GM18873 (cell line): ENCODE measurements at regions not wholly inside any gene's neighbourhood (a gene's known extent, or its start where the extent isn't known, plus 50 kb on each side); places are given as distances from the start of the nearest gene placed in this dataset.

Source experiments
- ATAC-seq: cut with Tn5 transposase; IDR thresholded peaks from one replicate; pipeline ENCODE4 v1.9.1; 2021; ENCODE audit warnings: mild to moderate bottlenecking, moderate library complexity, moderate number of reproducible peaks; ENCODE audit not compliant: unreplicated experiment, low FRiP score

DNA sequence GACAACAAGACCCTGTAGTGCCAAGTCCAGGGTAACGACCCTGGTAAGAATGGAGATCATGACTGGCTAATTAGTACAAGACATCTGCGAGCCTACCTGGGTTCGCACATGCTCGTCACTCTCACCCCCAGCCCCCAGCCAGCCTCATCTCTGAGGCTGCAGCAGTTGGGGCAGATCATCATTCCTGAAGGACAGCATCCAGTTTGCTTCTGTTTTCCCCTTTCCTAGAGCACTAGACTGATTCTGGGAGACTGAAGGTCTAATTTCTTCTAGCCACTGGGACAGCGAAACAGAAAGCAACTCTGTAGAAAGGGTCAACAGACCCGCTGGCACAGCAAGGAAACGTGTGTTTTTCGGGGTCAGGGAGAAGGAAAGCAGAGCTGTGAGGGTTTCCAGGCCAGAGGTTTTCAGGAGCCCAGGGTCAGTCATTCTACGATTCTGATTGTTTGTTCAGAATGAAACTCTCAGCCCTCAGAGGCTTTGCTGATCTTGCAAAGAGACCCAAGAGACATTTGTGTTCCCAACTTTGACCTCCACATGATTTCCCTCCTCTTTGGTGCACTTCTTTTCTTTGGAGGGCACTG is 343.1 kb upstream of the NOCT start:
- ATAC-seq, result no peak

DNA sequence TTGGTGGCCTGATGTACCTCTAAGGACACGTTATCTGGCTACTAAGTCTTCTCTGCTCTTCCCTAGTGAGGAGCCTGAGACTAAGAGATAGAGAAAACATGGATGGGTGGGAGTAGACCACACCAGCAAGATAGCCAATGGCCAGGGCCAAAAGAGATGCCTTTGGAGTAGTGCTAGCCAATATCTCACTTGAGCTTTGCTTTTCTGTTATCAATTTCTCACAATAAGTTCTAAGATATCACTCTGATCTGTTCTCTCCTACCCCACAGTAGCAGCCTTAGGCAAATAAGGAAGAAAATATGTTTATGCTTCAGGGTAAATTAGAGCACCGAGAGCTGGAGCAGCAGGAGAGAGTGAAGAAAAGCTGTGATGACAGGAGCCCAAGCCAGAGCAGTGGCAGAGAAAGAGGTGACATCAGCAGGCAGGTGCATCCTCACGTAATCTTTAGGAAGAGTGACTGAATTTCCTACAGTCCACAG is 343.9 kb upstream of the NOCT start:
- ATAC-seq, result no peak

DNA sequence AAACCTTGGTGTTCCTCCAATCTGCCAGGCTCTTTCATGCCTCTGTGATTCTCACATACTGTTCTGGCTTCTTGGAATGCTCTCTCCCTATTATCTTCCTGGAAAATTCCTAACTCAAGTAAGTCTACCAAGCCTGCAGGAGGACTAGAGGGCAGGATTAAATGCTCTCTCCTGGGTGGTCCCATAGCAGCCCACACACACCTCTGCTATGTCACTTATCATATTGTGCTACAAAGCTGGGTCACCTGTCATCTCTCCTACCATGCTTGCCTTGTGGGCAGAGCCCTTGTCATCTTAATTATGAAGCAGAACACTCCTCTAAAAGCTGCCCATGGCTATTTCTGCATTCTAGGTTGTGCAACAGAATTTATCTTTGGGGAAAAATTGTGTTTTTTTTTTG is 344.5 kb upstream of the NOCT start:
- no peak for ATAC-seq

- ATAC-seq, result no peak
Measured at GRCh38 chr4:138670681-138671080, 344.9 kb upstream of the NOCT start.

DNA sequence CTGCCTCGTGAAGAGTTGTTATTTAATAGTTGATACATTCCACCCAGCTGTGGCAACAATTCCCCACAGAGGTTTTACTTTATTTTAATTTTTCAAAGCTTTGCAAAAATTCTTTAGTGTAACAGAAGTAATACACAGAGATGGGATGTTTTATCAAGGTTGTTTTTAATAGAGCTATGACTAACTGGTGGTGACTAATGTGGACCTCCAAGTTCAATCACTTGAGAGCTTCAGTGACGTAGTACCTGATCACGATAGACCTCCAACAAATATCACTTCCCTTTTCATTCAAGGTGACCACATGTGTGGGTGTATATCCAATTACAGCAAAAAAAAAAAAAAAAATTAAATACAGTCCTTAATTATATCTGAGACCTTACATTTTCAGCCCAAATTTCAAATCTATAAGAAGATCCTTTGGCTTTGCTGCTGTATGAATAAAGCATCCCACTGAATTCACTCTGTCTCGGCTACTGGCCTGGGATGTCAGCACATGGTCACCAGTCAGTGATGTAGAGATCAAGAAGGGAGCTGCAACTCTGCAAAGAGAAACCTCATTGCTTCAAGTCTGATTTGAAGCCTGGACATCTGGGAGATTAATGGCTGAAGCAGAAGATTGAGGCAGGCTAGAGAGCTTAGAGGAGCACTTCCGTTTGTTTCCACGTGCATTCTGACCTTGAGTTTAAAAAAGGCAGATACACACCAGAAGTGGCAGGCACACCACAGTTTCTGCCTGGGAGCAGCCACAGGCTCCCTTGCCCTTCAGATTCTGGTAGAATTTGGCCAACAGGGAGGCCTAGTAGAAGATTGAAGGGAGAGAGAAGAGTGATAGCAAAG is 345.9 kb upstream of the NOCT start:
- ATAC-seq, result no peak

GRCh38 chr4:138668309-138668708 is 347.3 kb upstream of the NOCT start:
- ATAC-seq, result no peak

DNA sequence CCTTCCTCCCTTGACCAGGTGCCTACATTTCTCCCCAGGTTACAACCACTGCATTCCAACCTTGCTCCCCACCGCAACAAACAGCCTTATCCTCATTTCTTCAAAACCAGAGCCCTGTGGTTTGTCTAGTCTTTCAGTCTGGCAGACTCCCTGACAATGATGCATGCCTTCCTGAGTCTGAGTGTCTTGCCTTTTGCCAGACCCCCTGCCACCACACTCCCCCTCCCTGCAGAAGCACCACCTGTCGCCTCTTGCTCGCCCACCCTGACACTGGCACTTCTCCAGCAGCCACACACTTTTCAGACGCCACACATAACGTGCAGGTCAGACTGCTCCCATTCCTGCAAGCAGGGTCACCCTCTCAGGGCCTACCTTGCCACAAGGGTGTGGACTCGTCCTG is 349.2 kb upstream of the NOCT start:
- no peak for ATAC-seq

GRCh38 chr4:138665851-138666250 is 349.7 kb upstream of the NOCT start:
- no peak for ATAC-seq

- ATAC-seq, result no peak
Measured at GRCh38 chr4:138663883-138664282, 351.7 kb upstream of the NOCT start.

DNA sequence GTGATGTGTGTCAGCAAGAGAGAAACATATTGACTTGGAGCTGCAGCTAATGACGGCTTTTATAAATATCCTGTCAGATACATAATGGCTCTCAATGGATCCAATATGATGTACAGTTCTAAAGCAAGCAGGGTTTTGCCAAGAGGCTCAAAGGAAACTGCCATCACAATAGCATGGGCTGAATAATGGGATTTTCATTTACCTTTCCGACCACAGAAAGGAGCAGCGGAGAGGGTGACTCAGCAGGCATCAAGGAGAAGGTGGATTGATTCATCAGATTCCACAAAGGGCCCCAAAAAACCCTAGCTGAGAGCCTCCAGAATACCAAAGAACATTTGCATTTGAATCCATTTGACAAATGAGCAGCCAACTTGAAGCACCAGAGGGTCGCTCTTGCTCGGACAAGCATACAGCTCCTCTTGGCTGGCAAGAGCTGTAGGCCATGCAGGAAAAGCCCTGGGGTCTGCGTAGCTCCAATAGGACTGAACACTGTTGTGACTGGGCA is 355.7 kb upstream of the NOCT start:
- ATAC-seq, result no peak

DNA sequence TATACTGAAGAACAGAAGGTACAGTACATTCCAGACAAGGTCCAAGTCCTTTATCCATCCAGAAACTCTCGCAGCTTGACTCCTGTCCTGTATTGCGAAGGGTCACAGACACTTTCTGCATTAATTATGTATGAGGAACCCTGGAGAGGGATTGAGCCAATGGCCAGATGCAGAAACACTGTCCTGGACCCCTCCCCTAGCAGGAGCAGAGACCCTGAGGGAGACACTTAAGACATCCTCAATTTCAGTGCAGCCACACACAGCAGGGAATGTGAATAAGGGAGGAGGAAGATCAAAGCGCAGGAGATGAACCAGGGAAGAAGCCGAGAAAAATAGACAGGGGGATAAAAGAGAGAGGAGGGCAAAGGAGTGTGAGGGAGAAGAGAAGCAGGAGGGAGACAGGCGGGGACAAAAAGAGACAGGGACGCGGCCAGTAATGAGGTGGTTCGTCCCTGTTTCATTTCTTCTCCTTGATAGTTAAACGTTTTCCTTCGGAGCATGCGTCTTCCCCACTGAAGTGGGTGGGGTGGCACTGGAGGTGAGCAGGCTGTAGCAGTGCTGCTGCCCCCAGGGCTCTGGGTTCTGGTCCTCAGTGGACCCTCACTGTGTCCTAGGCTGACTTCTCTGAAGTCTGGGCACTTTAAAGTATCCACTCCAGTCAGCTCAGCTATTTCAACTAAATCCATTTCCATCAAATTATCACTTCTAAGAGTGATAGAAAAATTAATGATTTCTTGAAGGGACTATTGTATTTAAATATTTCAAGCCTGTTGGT is 356.4 kb upstream of the NOCT start:
- no peak for ATAC-seq

GRCh38 chr4:138658518-138658917 is 357.1 kb upstream of the NOCT start:
- no peak for ATAC-seq

GRCh38 chr4:138656990-138657389 is 358.6 kb upstream of the NOCT start:
- ATAC-seq, result no peak

GRCh38 chr4:138655985-138656384 is 359.6 kb upstream of the NOCT start:
- no peak for ATAC-seq

DNA sequence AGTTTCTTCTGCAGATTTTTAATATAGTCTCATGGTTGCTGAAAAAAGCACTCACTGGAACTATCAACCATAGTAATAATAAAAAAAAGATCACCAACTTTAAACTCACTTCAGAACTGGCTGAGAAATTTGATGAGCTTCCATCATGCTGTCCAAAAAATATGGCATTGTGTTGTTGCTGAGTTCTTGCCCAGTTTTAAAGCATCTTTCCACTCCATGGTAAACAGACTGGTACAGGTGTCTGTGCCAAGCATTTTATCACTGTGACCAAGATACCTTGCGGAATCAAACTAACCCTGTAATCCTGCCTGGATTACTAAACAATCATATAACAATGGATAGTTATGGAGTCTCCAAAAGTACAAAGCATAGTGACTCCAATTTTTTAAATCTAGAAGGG is 360.3 kb upstream of the NOCT start:
- ATAC-seq, result no peak

GRCh38 chr4:138650929-138651448 is 364.6 kb upstream of the NOCT start:
- ATAC-seq, result no peak

DNA sequence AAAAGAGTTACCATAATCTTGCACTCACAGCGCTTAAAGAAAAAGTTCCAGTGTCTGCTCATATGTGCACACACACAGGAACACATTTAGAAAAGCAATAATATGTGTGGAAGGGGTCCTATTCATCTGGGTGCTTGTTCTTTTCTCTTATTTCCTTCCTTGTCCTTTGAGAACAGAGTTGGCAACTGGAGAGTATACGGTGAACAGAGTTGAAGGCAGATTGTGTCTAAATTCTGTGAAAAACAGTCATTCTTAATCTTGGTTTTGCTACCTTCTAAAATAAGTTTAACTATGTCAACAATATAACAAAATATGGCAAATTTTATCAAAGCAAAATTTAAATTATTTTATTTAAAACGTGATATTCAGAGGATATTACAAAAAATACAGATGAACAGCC is 365.1 kb upstream of the NOCT start:
- ATAC-seq, result no peak

- ATAC-seq, result no peak
Measured at GRCh38 chr4:138647433-138647832, 368.1 kb upstream of the NOCT start.

GRCh38 chr4:138646383-138646782 is 369.2 kb upstream of the NOCT start:
- no peak for ATAC-seq

GRCh38 chr4:138645289-138645688 is 370.3 kb upstream of the NOCT start:
- no peak for ATAC-seq

DNA sequence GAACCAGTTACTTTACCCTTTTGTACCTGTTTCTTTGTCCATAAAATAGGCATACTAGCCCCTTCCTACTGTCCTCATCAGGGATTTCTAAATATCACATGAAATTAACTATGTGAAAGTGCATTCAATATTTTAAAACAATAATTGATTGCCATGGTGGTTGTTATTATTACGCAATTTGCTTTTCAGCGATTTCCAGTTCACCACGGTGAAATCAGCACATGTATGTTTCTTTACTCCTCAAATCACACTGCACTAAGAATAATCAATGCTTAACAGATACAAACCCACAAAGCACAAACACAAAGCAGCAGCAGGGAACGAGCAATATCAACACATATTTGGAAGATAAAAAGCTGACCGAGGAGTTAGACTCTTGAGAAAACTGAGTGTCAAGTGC is 371.3 kb upstream of the NOCT start:
- no peak for ATAC-seq
